Left lung (tissue), 4 donors: ENCODE measurements at regions not wholly inside any gene's neighbourhood (a gene's known extent, or its start where the extent isn't known, plus 50 kb on each side); places are given as distances from the start of the nearest gene placed in this dataset.

ENCODE experiments used
- ATAC-seq: fragments of 200-7000 bp; cut with Tn5 transposase; one replicate; pipeline ENCODE4 v1.9.1; 2020; ENCODE audit warnings: moderate library complexity
- DNase-seq, 4 donors: peaks; one replicate each; pipeline ENCODE4 v3.0.0-alpha.2; 2013 to 2020
- H3K27ac ChIP-seq, 2 donors: fragments of 200-600 bp; sonication (generic) in 1 of 2; one replicate each; pipeline versions ENCODE4 v1.5.0 to v1.8.0; 2020 to 2021
- H3K27me3 ChIP-seq, 2 donors: fragments of 200-600 bp; sonication (generic) in 1 of 2; one replicate each; pipeline versions ENCODE4 v1.5.0 to v1.8.0; 2020 to 2021
- H3K36me3 ChIP-seq, 2 donors: fragments of 200-600 bp; sonication (generic) in 1 of 2; one replicate each; pipeline versions ENCODE4 v1.5.0 to v1.8.0; 2020 to 2021
- H3K4me1 ChIP-seq, 2 donors: fragments of 200-600 bp; one replicate each; pipeline ENCODE4 v1.8.0; 2021
- H3K4me3 ChIP-seq, 2 donors: fragments of 200-600 bp; sonication (generic) in 1 of 2; one replicate each; pipeline versions ENCODE4 v1.5.0 to v1.8.0; 2020 to 2021; ENCODE audit warnings: mild to moderate bottlenecking in 1 of 2
- H3K9me3 ChIP-seq, 2 donors: fragments of 200-600 bp; sonication (generic) in 1 of 2; one replicate each; pipeline versions ENCODE4 v1.5.0 to v1.8.0; 2020 to 2021
- intact Hi-C, 2 donors: fragments of 100-400 bp; cut with DNase I; formaldehyde crosslinking; loops; one replicate each; pipeline versions ENCODE4 v1.11.2 to v1.14.2; 2022
- TF ChIP-seq, protein P1 (sequence below), 2 donors: fragments of 200-600 bp; sonication (generic) in 1 of 2; IDR thresholded peaks; one replicate each; pipeline versions ENCODE4 v1.5.0 to v1.8.0; 2021; ENCODE audit warnings: antibody characterized with exemption in 2 of 2
- donor health status: DM: no; HTN: yes; CAD: no.
- donor health status: DM: no; HTN: no; CAD: no.

DNA sequence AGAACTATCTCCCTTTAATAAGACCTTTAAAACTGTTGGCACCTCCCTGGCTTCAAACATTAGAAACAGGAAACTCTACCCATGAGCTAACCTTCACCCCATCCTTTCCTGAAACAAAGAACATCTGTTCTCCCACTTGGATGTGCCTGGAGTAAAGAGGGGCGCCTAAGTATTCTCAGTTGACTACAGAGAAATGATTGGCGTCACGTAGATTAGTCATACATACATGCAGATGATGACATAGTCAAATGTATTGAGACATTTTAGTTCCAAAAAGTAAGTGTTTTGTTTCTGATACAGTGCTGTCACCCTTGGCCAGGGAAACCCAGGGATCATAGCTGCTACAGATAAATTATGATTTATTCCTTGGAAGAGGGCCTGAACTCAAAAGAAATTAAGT is 260.0 kb upstream of the PLEKHG7 start:
- Histone ChIP-seq H3K4me1 (peaks cover 0 to 18% of the 10 kb centered on the region in 2 donors), H3K9me3 (no peaks in the 10 kb centered on the region), H3K4me3 (no peak overlapping the region), H3K27ac (no peak overlapping the region), H3K27me3 (no peaks in the 10 kb centered on the region), H3K36me3 (no peaks in the 10 kb centered on the region)
- TF ChIP-seq, protein P1, sequence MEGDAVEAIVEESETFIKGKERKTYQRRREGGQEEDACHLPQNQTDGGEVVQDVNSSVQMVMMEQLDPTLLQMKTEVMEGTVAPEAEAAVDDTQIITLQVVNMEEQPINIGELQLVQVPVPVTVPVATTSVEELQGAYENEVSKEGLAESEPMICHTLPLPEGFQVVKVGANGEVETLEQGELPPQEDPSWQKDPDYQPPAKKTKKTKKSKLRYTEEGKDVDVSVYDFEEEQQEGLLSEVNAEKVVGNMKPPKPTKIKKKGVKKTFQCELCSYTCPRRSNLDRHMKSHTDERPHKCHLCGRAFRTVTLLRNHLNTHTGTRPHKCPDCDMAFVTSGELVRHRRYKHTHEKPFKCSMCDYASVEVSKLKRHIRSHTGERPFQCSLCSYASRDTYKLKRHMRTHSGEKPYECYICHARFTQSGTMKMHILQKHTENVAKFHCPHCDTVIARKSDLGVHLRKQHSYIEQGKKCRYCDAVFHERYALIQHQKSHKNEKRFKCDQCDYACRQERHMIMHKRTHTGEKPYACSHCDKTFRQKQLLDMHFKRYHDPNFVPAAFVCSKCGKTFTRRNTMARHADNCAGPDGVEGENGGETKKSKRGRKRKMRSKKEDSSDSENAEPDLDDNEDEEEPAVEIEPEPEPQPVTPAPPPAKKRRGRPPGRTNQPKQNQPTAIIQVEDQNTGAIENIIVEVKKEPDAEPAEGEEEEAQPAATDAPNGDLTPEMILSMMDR (IDR thresholded peaks at IDR 0.05) = no peak
- no peak for ATAC-seq
- intact Hi-C loops = no loop called here
- DNase-seq = no peak

DNA sequence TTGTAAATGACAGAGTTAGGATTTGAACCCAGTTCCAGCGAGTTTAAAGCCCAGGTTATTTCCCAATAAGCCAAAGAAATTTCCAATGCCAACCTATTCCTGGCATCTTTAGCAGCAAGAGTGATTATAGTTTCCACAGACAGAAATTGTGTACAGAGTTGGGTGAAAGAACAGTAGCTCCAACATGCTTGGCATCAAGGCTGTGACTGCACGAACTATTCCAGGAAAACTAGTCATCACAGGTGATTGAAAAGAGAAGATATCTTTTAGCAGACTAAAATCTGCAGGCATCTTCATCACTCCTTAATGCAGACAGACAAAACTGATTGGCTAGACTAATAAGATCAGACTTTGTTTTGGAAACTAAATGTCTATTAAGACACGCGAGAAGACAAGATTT is 262.7 kb upstream of the PLEKHG7 start:
- Histone ChIP-seq H3K27me3 (no peaks in the 10 kb centered on the region), H3K4me1 (peaks cover 0 to 19% of the 10 kb centered on the region in 2 donors), H3K9me3 (no peaks in the 10 kb centered on the region), H3K4me3 (no peak overlapping the region), H3K36me3 (no peaks in the 10 kb centered on the region), H3K27ac (no peak overlapping the region)
- TF ChIP-seq, protein P1 (IDR thresholded peaks at IDR 0.05) = no peak
- intact Hi-C loops = no loop called here
- no peak for ATAC-seq
- DNase-seq = no peak

DNA sequence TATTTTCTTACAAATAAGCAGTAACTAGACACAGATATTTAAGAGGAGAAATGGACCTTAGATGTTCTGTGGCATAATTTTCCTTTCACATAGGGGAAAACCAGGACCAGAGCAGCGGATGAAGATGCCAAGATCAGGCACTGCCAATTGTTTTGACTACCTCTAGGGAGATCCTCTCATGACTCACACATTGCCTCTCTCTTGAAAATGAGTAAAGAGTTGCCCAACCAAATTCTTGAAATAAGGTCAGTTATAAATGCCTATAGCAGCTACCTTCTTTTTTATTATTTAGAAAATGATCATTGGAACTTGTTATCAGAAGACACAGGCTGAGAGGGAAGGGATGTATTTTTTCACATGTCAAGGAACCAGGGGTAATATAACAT is 263.4 kb upstream of the PLEKHG7 start:
- ATAC-seq = peak; percentile 32
- DNase-seq = no peak
- Histone ChIP-seq H3K27ac (no peak overlapping the region), H3K9me3 (no peaks in the 10 kb centered on the region), H3K36me3 (no peaks in the 10 kb centered on the region), H3K27me3 (no peaks in the 10 kb centered on the region), H3K4me3 (no peak overlapping the region), H3K4me1 (peaks cover 0 to 16% of the 10 kb centered on the region in 2 donors)
- intact Hi-C loops = no loop called here
- TF ChIP-seq, protein P1 (IDR thresholded peaks at IDR 0.05) = no peak

DNA sequence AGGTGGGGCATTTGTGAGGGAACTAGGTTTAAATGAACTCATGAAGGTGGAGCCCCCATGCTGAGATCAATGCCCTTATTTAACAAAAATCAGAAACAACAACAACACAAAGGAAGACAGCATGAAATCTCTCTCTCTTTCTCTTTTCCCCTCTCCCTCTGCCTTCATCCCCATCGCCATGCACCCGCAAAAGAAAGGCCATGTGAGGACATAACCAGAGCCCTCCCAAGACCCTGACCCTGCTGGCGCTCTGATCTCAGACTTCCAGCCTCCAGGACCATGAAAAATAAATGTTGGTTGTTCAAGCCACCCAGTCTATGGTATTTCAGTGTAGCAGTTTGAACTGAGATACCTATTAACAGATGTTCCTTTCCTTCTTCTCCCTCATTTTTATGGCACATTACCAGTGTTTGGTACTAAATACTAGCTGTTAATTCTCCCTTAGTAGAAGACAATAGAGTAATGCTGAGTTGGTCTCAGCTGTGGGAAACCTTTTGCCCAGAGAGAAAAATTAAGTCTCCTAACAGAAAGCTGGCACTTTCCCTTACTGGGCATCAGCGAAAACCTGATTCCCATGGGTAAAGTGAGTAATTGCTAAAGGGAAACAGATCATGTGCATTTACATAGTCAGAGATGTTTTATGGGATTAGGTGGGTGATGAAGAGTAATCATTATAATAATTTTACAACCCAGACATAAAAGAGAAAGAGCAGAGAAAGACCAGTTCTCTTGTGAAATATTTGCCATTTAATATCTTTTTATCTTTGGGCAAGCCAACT is 264.0 kb upstream of the PLEKHG7 start:
- ATAC-seq (no peak), DNase-seq (no peak)
- TF ChIP-seq, protein P1 (IDR thresholded peaks at IDR 0.05) = no peak
- Histone ChIP-seq H3K4me3 (no peak overlapping the region), H3K36me3 (no peaks in the 10 kb centered on the region), H3K4me1 (peaks cover 0 to 16% of the 10 kb centered on the region in 2 donors), H3K27me3 (no peaks in the 10 kb centered on the region), H3K9me3 (no peaks in the 10 kb centered on the region), H3K27ac (no peak overlapping the region)
- intact Hi-C loops = no loop called here

DNA sequence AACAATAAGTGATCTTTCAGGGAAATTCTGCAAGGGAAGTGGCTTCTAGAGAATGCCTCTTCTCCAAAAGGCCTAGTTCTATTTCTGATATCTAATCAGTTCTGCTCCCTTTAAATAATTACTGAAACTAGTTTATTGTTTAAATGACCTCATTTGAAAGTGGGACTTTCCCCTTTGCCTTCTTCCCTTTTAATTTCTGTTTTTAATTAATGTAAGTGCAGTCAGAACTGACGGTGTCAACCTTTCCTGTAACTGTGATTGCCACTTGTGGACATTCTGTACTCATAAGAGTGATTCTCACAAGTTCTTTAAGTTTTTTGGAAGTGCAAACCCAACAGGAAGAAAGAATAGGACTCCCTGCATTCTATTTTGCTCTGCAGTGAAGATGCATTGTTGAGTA is 265.3 kb upstream of the PLEKHG7 start:
- Histone ChIP-seq H3K4me3 (no peak overlapping the region), H3K36me3 (no peaks in the 10 kb centered on the region), H3K27me3 (no peaks in the 10 kb centered on the region), H3K27ac (no peak overlapping the region), H3K9me3 (no peaks in the 10 kb centered on the region), H3K4me1 (peaks cover 0 to 8% of the 10 kb centered on the region in 2 donors)
- ATAC-seq (no peak), DNase-seq (no peak)
- intact Hi-C loops = no loop called here
- TF ChIP-seq, protein P1 (IDR thresholded peaks at IDR 0.05) = no peak
